ENCODE measurements at regions not wholly inside any gene's neighbourhood (a gene's known extent, or its start where the extent isn't known, plus 50 kb on each side); places are given as distances from the start of the nearest gene placed in this dataset.

GRCh38 chr12:41835556-41835955 lies 309.1 kb downstream of the GXYLT1 start:
- Mint-ChIP-seq H3K9me3 (no peaks in the 10 kb centered on the region), H3K27ac (no peak overlapping the region), H3K4me3 (no peak overlapping the region), H3K27me3 (peaks cover 5% of the 10 kb centered on the region), H3K36me3 (ENCODE audit: low read depth) (no peaks in the 10 kb centered on the region), H3K4me1 (ENCODE audit: low read depth) (no peaks in the 10 kb centered on the region)

GRCh38 chr12:41819948-41820347 lies 324.7 kb downstream of the GXYLT1 start:
- Mint-ChIP-seq H3K27ac (no peak overlapping the region), H3K4me1 (ENCODE audit: low read depth) (no peaks in the 10 kb centered on the region), H3K36me3 (ENCODE audit: low read depth) (no peaks in the 10 kb centered on the region), H3K4me3 (no peak overlapping the region), H3K9me3 (no peaks in the 10 kb centered on the region), H3K27me3 (no peaks in the 10 kb centered on the region)

GRCh38 chr12:41804026-41804425 lies 340.6 kb downstream of the GXYLT1 start:
- Mint-ChIP-seq H3K9me3 (no peaks in the 10 kb centered on the region), H3K4me3 (no peak overlapping the region), H3K36me3 (ENCODE audit: low read depth) (no peaks in the 10 kb centered on the region), H3K4me1 (ENCODE audit: low read depth) (no peaks in the 10 kb centered on the region), H3K27ac (no peak overlapping the region), H3K27me3 (no peaks in the 10 kb centered on the region)

GRCh38 chr12:41802803-41803202 lies 341.9 kb downstream of the GXYLT1 start:
- Mint-ChIP-seq H3K27ac (no peak overlapping the region), H3K4me1 (ENCODE audit: low read depth) (no peaks in the 10 kb centered on the region), H3K9me3 (no peaks in the 10 kb centered on the region), H3K4me3 (no peak overlapping the region), H3K27me3 (no peaks in the 10 kb centered on the region), H3K36me3 (ENCODE audit: low read depth) (no peaks in the 10 kb centered on the region)

GRCh38 chr12:41801261-41801660 lies 343.4 kb downstream of the GXYLT1 start:
- Mint-ChIP-seq H3K4me3 (no peak overlapping the region), H3K9me3 (no peaks in the 10 kb centered on the region), H3K4me1 (ENCODE audit: low read depth) (no peaks in the 10 kb centered on the region), H3K27ac (no peak overlapping the region), H3K27me3 (no peaks in the 10 kb centered on the region), H3K36me3 (ENCODE audit: low read depth) (no peaks in the 10 kb centered on the region)

- Mint-ChIP-seq H3K9me3 (no peaks in the 10 kb centered on the region), H3K4me1 (ENCODE audit: low read depth) (no peaks in the 10 kb centered on the region), H3K4me3 (no peak overlapping the region), H3K36me3 (ENCODE audit: low read depth) (no peaks in the 10 kb centered on the region), H3K27me3 (no peaks in the 10 kb centered on the region), H3K27ac (no peak overlapping the region)
These were observed 345.0 kb downstream of the GXYLT1 start for GRCh38 chr12:41799671-41800070.

- H3K9me3 Mint-ChIP-seq, result peaks cover 11% of the 10 kb centered on the region
- H3K27me3 Mint-ChIP-seq, result no peaks in the 10 kb centered on the region
- no peak overlapping the region for H3K4me3 Mint-ChIP-seq
- no peak overlapping the region for H3K27ac Mint-ChIP-seq
- no peaks in the 10 kb centered on the region for H3K36me3 Mint-ChIP-seq (ENCODE audit: low read depth)
- H3K4me1 Mint-ChIP-seq (ENCODE audit: low read depth), result no peaks in the 10 kb centered on the region
These were observed 348.8 kb downstream of the GXYLT1 start for GRCh38 chr12:41795910-41796309.

- Mint-ChIP-seq H3K27me3 (no peaks in the 10 kb centered on the region), H3K4me1 (ENCODE audit: low read depth) (no peaks in the 10 kb centered on the region), H3K36me3 (ENCODE audit: low read depth) (no peaks in the 10 kb centered on the region), H3K9me3 (peaks cover 15% of the 10 kb centered on the region), H3K4me3 (no peak overlapping the region), H3K27ac (no peak overlapping the region)
These were observed 349.5 kb downstream of the GXYLT1 start for GRCh38 chr12:41795051-41795600.

- Mint-ChIP-seq H3K27me3 (no peaks in the 10 kb centered on the region), H3K9me3 (peaks cover 22% of the 10 kb centered on the region), H3K36me3 (ENCODE audit: low read depth) (no peaks in the 10 kb centered on the region), H3K4me3 (no peak overlapping the region), H3K4me1 (ENCODE audit: low read depth) (no peaks in the 10 kb centered on the region), H3K27ac (no peak overlapping the region)
These were observed 350.3 kb downstream of the GXYLT1 start for GRCh38 chr12:41794336-41794735.

- Mint-ChIP-seq H3K27me3 (no peaks in the 10 kb centered on the region), H3K4me3 (no peak overlapping the region), H3K9me3 (peaks cover 5% of the 10 kb centered on the region), H3K36me3 (ENCODE audit: low read depth) (no peaks in the 10 kb centered on the region), H3K27ac (no peak overlapping the region), H3K4me1 (ENCODE audit: low read depth) (no peaks in the 10 kb centered on the region)
These were observed 359.7 kb downstream of the GXYLT1 start for GRCh38 chr12:41784957-41785356.

GRCh38 chr12:41778934-41779333 lies 365.7 kb downstream of the GXYLT1 start:
- Mint-ChIP-seq H3K4me1 (ENCODE audit: low read depth) (no peaks in the 10 kb centered on the region), H3K27me3 (no peaks in the 10 kb centered on the region), H3K36me3 (ENCODE audit: low read depth) (no peaks in the 10 kb centered on the region), H3K4me3 (no peak overlapping the region), H3K9me3 (no peaks in the 10 kb centered on the region), H3K27ac (no peak overlapping the region)

GRCh38 chr12:41777064-41777790 lies 367.4 kb downstream of the GXYLT1 start:
- no peaks in the 10 kb centered on the region for H3K4me1 Mint-ChIP-seq (ENCODE audit: low read depth)
- H3K27ac Mint-ChIP-seq, result no peak overlapping the region
- no peaks in the 10 kb centered on the region for H3K27me3 Mint-ChIP-seq
- H3K9me3 Mint-ChIP-seq, result peaks cover 3% of the 10 kb centered on the region
- no peaks in the 10 kb centered on the region for H3K36me3 Mint-ChIP-seq (ENCODE audit: low read depth)
- H3K4me3 Mint-ChIP-seq, result no peak overlapping the region

- Mint-ChIP-seq H3K27me3 (no peaks in the 10 kb centered on the region), H3K36me3 (ENCODE audit: low read depth) (no peaks in the 10 kb centered on the region), H3K27ac (no peak overlapping the region), H3K4me1 (ENCODE audit: low read depth) (peaks cover 3% of the 10 kb centered on the region), H3K4me3 (no peak overlapping the region), H3K9me3 (peaks cover 3% of the 10 kb centered on the region)
These were observed 372.2 kb downstream of the GXYLT1 start for GRCh38 chr12:41772478-41772877.

- no peaks in the 10 kb centered on the region for H3K36me3 Mint-ChIP-seq (ENCODE audit: low read depth)
- no peak overlapping the region for H3K27ac Mint-ChIP-seq
- H3K4me3 Mint-ChIP-seq, result no peak overlapping the region
These were observed 374.9 kb downstream of the GXYLT1 start for GRCh38 chr12:41769810-41770209.

GRCh38 chr12:41768456-41768855 lies 376.2 kb downstream of the GXYLT1 start:
- Mint-ChIP-seq H3K4me3 (no peak overlapping the region), H3K27me3 (no peaks in the 10 kb centered on the region)

More at GRCh38 chr12:41769810-41770209, 374.9 kb downstream of the GXYLT1 start:
- H3K27me3 Mint-ChIP-seq, result no peaks in the 10 kb centered on the region
- H3K9me3 Mint-ChIP-seq, result peaks cover 3% of the 10 kb centered on the region
- peaks cover 3% of the 10 kb centered on the region for H3K4me1 Mint-ChIP-seq (ENCODE audit: low read depth)

GRCh38 chr12:41762691-41763090 lies 382.0 kb downstream of the GXYLT1 start:
- no peak overlapping the region for H3K4me3 Mint-ChIP-seq
- H3K4me1 Mint-ChIP-seq (ENCODE audit: low read depth), result no peaks in the 10 kb centered on the region
- no peaks in the 10 kb centered on the region for H3K36me3 Mint-ChIP-seq (ENCODE audit: low read depth)
- peaks cover 2% of the 10 kb centered on the region for H3K9me3 Mint-ChIP-seq
- no peak overlapping the region for H3K27ac Mint-ChIP-seq
- no peaks in the 10 kb centered on the region for H3K27me3 Mint-ChIP-seq

More at GRCh38 chr12:41768456-41768855, 376.2 kb downstream of the GXYLT1 start:
- Mint-ChIP-seq H3K36me3 (ENCODE audit: low read depth) (no peaks in the 10 kb centered on the region), H3K9me3 (peaks cover 2% of the 10 kb centered on the region), H3K4me1 (ENCODE audit: low read depth) (peaks cover 3% of the 10 kb centered on the region), H3K27ac (no peak overlapping the region)
